ENCODE measurements at regions not wholly inside any gene's neighbourhood (a gene's known extent, or its start where the extent isn't known, plus 50 kb on each side); places are given as distances from the start of the nearest gene placed in this dataset.
"Not testable (repeated sequence)": the region's sequence is repeated elsewhere in the genome, so short reads cannot be mapped to it uniquely, and the experiment has no call there.

DNA sequence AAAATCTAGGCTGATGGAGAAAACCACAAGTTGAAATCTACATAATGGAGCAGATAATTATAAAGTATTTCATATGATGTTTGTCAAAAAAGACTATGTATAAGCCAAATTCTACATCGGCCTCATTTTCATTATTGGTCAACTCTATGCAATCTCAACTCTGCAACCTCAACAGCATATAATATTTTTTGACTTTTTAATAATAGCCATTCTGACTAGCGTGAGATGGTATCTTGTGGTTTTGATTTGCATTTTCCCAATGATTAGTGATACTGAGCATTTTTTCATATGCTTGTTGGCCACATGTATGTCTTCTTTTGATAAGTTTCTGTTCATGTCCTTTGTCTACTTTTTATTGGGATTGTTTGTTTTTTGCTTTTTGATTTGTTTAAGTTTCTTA is 496.1 kb upstream of the SLC39A10 start:
- no peak for TF ChIP-seq TAF1 (IDR thresholded peaks at IDR 0.05; ENCODE audit: borderline replicate concordance, low read depth, low read length)
- TF ChIP-seq POLR2AphosphoS5 (IDR thresholded peaks at IDR 0.05; ENCODE audit: low read depth, low read length): no peak
- TF ChIP-seq POLR2A (IDR thresholded peaks at IDR 0.05; ENCODE audit: low read depth, low read length): no peak
- DNase-seq (ENCODE audit: insufficient read length): no peak
- no peak for FAIRE-seq

- no peak for DNase-seq (ENCODE audit: insufficient read length)
- FAIRE-seq: no peak
- TF ChIP-seq POLR2A (IDR thresholded peaks at IDR 0.05; ENCODE audit: low read depth, low read length) (no peak), TAF1 (IDR thresholded peaks at IDR 0.05; ENCODE audit: borderline replicate concordance, low read depth, low read length) (no peak), POLR2AphosphoS5 (IDR thresholded peaks at IDR 0.05; ENCODE audit: low read depth, low read length) (no peak)
These were observed 505.3 kb upstream of the SLC39A10 start for GRCh38 chr2:195151711-195152110.

DNA sequence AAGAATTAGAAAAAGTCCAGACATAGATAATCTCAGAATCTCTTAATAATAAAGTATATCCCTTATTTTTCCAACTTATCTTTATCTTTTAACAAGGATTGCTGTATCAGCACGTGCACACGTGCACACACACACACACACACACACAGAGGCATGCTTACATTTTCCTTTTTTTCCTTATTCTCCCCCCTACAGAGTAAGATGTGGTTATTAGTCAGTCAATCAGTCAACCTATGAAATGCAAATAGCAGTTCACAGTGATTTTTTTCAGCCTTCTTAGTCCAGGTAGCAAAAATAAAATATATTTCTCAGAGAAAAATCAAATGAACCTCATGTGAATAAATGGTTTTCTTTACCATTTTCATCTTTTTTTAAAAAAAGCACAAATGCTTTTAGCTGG is 506.2 kb upstream of the SLC39A10 start:
- FAIRE-seq: no peak
- DNase-seq (ENCODE audit: insufficient read length): no peak
- no peak for TF ChIP-seq TAF1 (IDR thresholded peaks at IDR 0.05; ENCODE audit: borderline replicate concordance, low read depth, low read length)
- TF ChIP-seq POLR2A (IDR thresholded peaks at IDR 0.05; ENCODE audit: low read depth, low read length): no peak
- TF ChIP-seq POLR2AphosphoS5 (IDR thresholded peaks at IDR 0.05; ENCODE audit: low read depth, low read length): no peak

- TF ChIP-seq POLR2AphosphoS5 (IDR thresholded peaks at IDR 0.05; ENCODE audit: low read depth, low read length) (no peak), POLR2A (IDR thresholded peaks at IDR 0.05; ENCODE audit: low read depth, low read length) (no peak), TAF1 (IDR thresholded peaks at IDR 0.05; ENCODE audit: borderline replicate concordance, low read depth, low read length) (no peak)
- FAIRE-seq (no peak), DNase-seq (ENCODE audit: insufficient read length) (no peak)
These were observed 509.0 kb upstream of the SLC39A10 start for GRCh38 chr2:195148004-195148403.

GRCh38 chr2:195146761-195147541 is 510.1 kb upstream of the SLC39A10 start:
- FAIRE-seq: no peak
- DNase-seq (ENCODE audit: insufficient read length): no peak
- TF ChIP-seq TAF1 (IDR thresholded peaks at IDR 0.05; ENCODE audit: borderline replicate concordance, low read depth, low read length) (no peak), POLR2AphosphoS5 (IDR thresholded peaks at IDR 0.05; ENCODE audit: low read depth, low read length) (no peak), POLR2A (IDR thresholded peaks at IDR 0.05; ENCODE audit: low read depth, low read length) (no peak)

DNA sequence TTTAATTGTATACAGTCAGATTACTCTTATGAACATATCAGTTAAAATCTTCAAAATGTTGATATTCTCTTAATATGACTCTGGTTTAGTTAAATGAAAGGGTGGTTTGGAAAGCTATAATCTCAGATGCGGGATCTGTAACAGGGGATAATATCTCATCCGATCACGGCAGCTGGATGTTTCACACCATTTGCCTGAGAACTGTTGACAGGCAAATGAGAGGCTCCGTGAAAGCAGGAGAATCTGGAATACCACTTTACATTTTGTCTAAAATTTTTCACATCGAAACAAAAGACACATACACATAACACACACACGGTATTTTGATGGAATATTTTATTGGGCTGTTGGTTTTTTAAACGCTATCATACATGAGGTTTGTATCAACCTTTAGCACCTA is 518.6 kb upstream of the SLC39A10 start:
- no peak for TF ChIP-seq TAF1 (IDR thresholded peaks at IDR 0.05; ENCODE audit: borderline replicate concordance, low read depth, low read length)
- no peak for TF ChIP-seq POLR2A (IDR thresholded peaks at IDR 0.05; ENCODE audit: low read depth, low read length)
- TF ChIP-seq POLR2AphosphoS5 (IDR thresholded peaks at IDR 0.05; ENCODE audit: low read depth, low read length): no peak
- FAIRE-seq: no peak
- no peak for DNase-seq (ENCODE audit: insufficient read length)

DNA sequence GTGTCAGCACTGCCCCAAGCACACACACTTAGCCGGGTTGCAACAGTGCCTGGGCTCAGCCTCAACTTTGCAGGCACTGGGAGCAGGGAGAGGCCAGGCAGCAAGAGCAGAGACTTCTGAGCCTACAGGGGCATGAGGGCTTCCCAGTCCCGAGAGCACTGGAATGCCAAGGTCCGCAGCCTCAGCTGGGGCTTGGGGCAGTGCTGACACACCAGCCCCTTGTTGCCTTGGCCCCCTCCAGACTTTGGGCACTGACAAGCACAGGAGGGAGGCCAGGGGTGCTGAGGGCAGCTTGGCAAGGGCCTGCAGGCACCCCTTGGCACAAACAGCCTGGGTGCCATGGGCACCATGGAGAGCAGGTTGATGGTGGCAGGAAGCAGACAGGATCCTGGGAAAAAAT is 531.1 kb upstream of the SLC39A10 start:
- not testable (repeated sequence) for DNase-seq (ENCODE audit: insufficient read length); FAIRE-seq

DNA sequence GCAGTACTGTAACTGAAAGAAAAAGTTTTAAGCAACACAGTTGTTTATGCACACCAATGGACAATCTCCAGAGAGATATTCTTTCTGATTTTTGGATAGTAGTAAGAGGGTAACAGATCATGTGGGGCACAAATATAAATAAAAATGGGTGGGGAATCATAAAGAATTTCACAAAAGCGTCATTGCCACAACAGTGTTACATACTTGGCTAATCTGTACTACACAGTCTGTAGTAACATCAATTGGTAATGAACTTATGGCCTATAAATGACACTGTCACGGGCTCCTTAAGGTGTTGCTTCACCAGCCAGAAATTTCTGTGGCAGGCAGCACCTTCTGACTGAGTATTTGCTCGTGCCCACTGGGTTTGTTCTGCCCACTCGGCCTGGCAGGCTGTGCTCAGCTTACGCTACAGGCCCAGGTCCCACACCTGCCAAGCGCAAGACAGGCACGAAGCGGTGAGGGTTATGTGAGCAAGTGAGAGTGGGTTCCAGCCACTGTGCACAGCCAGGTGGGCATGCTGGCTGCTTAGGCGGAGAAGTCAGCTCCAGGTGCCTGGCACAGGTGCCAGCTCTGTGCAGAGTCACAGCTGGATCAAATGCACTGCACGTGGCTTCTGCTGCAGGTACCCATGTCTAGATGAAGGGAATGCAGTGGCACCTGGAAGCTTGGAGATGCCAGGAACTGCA is 532.5 kb upstream of the SLC39A10 start:
- TF ChIP-seq POLR2AphosphoS5 (IDR thresholded peaks at IDR 0.05; ENCODE audit: low read depth, low read length): no peak
- DNase-seq (ENCODE audit: insufficient read length) (no peak), FAIRE-seq (no peak)

- TF ChIP-seq TAF1 (IDR thresholded peaks at IDR 0.05; ENCODE audit: borderline replicate concordance, low read depth, low read length): no peak
- TF ChIP-seq POLR2A (IDR thresholded peaks at IDR 0.05; ENCODE audit: low read depth, low read length): no peak
- TF ChIP-seq POLR2AphosphoS5 (IDR thresholded peaks at IDR 0.05; ENCODE audit: low read depth, low read length): no peak
- DNase-seq (ENCODE audit: insufficient read length) (no peak), FAIRE-seq (no peak)
These were observed 534.4 kb upstream of the SLC39A10 start for GRCh38 chr2:195122653-195123052.

- DNase-seq (ENCODE audit: insufficient read length): no peak
- no peak for FAIRE-seq
- TF ChIP-seq POLR2AphosphoS5 (IDR thresholded peaks at IDR 0.05; ENCODE audit: low read depth, low read length) (no peak), POLR2A (IDR thresholded peaks at IDR 0.05; ENCODE audit: low read depth, low read length) (no peak), TAF1 (IDR thresholded peaks at IDR 0.05; ENCODE audit: borderline replicate concordance, low read depth, low read length) (no peak)
These were observed 535.7 kb upstream of the SLC39A10 start for GRCh38 chr2:195121341-195121740.

- no peak for TF ChIP-seq POLR2AphosphoS5 (IDR thresholded peaks at IDR 0.05; ENCODE audit: low read depth, low read length)
- TF ChIP-seq TAF1 (IDR thresholded peaks at IDR 0.05; ENCODE audit: borderline replicate concordance, low read depth, low read length): no peak
- no peak for TF ChIP-seq POLR2A (IDR thresholded peaks at IDR 0.05; ENCODE audit: low read depth, low read length)
- FAIRE-seq: no peak
- DNase-seq (ENCODE audit: insufficient read length): no peak
These were observed 537.8 kb upstream of the SLC39A10 start for GRCh38 chr2:195119231-195119630.

DNA sequence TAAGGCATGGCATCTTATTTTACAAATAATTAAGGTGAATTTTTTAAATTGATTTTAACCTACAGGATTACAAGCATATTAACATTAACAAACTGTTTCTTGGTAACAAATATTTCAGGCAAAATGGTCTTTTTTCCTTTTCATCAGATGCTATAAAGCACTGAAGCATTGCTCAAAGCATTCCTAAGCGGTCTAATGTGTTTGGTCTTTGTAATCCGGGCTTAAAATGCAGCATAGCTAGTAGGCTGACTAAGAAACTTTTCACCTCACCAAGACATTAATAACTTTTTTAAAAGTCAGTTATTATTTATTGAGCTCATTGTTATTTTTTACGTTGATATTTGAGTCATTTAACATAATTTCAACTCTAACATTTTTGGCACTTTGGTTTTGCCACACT is 538.8 kb upstream of the SLC39A10 start:
- TF ChIP-seq TAF1 (IDR thresholded peaks at IDR 0.05; ENCODE audit: borderline replicate concordance, low read depth, low read length) (no peak), POLR2A (IDR thresholded peaks at IDR 0.05; ENCODE audit: low read depth, low read length) (no peak), POLR2AphosphoS5 (IDR thresholded peaks at IDR 0.05; ENCODE audit: low read depth, low read length) (no peak)
- no peak for FAIRE-seq
- no peak for DNase-seq (ENCODE audit: insufficient read length)

Measured in GM12892 (cell line).